SK-N-SH (cell line): ENCODE measurements at regions not wholly inside any gene's neighbourhood (a gene's known extent, or its start where the extent isn't known, plus 50 kb on each side); places are given as distances from the start of the nearest gene placed in this dataset.
"Not testable (repeated sequence)": the region's sequence is repeated elsewhere in the genome, so short reads cannot be mapped to it uniquely, and the experiment has no call there.

Source experiments
- CTCF ChIA-PET: fragments of 300-600, 350-600 bp; formaldehyde crosslinking; extraction: SDS; loops from one replicate; lab custom pipeline; 2021; lab: Yijun Ruan, JAX
- POLR2A ChIA-PET: fragments of 350-600 bp; sonication (Branson Sonifier 250); formaldehyde crosslinking; extraction: SDS; loops from one replicate; lab custom pipeline; 2020; ENCODE audit warnings: antibody characterized with exemption, inconsistent platforms; lab: Yijun Ruan, JAX
- DNase-seq: peaks from one replicate; pipeline ENCODE4 v3.0.0; 2012
- H2AFZ ChIP-seq: fragments of 200-600 bp; sonication (generic); 2 replicates; pipeline ENCODE4 v1.8.1; 2016; ENCODE audit warnings: antibody characterized with exemption, mild to moderate bottlenecking, low read depth
- H3F3A ChIP-seq: fragments of 200-600 bp; sonication (generic); replicated peaks from 2 replicates; pipeline ENCODE3; 2016; ENCODE audit warnings: antibody characterized with exemption, mild to moderate bottlenecking; ENCODE audit not compliant: insufficient read depth
- H3K27ac ChIP-seq, 2 experiments: fragments of 200-500 bp in 1 of 2; fragments of 200-600 bp in 1 of 2; sonication (Bioruptor generic) in 1 of 2; sonication (generic), shearing (Covaris generic) in 1 of 2; 2 replicates each; pipeline versions ENCODE4 v1.5.1 to v1.6.1; 2014 to 2016; ENCODE audit warnings: low read depth in 2 of 2, inconsistent platforms in 1 of 2, low read length in 1 of 2, mild to moderate bottlenecking in 1 of 2, mixed read lengths in 1 of 2
- H3K27me3 ChIP-seq: fragments of 200-600 bp; sonication (generic), shearing (Covaris generic); 2 replicates; pipeline ENCODE4 v1.6.1; 2016; ENCODE audit warnings: mixed run types; ENCODE audit not compliant: insufficient read depth
- H3K36me3 ChIP-seq, 2 experiments: fragments of 200-500 bp in 1 of 2; fragments of 200-600 bp in 1 of 2; sonication (Bioruptor generic) in 1 of 2; sonication (generic) in 1 of 2; replicated peaks in 1 of 2; 2 replicates each; pipeline versions ENCODE3 to v1.5.1; 2014 to 2016; ENCODE audit warnings: low read length in 1 of 2, mild to moderate bottlenecking in 1 of 2; ENCODE audit not compliant: insufficient read depth in 2 of 2, control insufficient read depth in 1 of 2
- H3K4me1 ChIP-seq, 2 experiments: fragments of 200-500 bp in 1 of 2; fragments of 200-600 bp in 1 of 2; sonication (Bioruptor generic) in 1 of 2; sonication (generic), shearing (Covaris generic) in 1 of 2; 2 replicates each; pipeline versions ENCODE4 v1.5.1 to v1.6.1; 2014 to 2016; ENCODE audit warnings: low read depth in 1 of 2, low read length in 1 of 2, mixed run types in 1 of 2; ENCODE audit not compliant: insufficient read depth in 2 of 2, control insufficient read depth in 1 of 2
- H3K4me2 ChIP-seq: fragments of 200-600 bp; sonication (generic), shearing (Covaris generic); 2 replicates; pipeline ENCODE4 v1.6.1; 2017; ENCODE audit warnings: mixed run types
- H3K4me3 ChIP-seq, 2 experiments: fragments of 200-500 bp in 1 of 2; fragments of 200-600 bp in 1 of 2; sonication (Bioruptor generic) in 1 of 2; sonication (generic), shearing (Covaris generic) in 1 of 2; 2 replicates each; pipeline versions ENCODE4 v1.5.1 to v1.8.1; 2014 to 2016; ENCODE audit warnings: low read depth in 2 of 2, inconsistent platforms in 1 of 2, low read length in 1 of 2, mild to moderate bottlenecking in 1 of 2, mixed read lengths in 1 of 2, moderate library complexity in 1 of 2
- H3K79me2 ChIP-seq: fragments of 200-600 bp; sonication (generic); 2 replicates; pipeline ENCODE4 v1.8.1; 2017; ENCODE audit warnings: mild to moderate bottlenecking; ENCODE audit not compliant: insufficient read depth
- H3K9ac ChIP-seq: fragments of 200-600 bp; sonication (generic); 2 replicates; pipeline ENCODE4 v1.6.1; 2017; ENCODE audit warnings: mixed run types
- H3K9me2 ChIP-seq: fragments of 200-600 bp; sonication (generic); 2 replicates; pipeline ENCODE4 v1.6.1; 2017; ENCODE audit warnings: mixed run types
- H3K9me3 ChIP-seq: fragments of 200-600 bp; sonication (generic); 2 replicates; pipeline ENCODE4 v1.6.1; 2017; ENCODE audit warnings: mixed run types, mild to moderate bottlenecking, moderate library complexity
- H4K20me1 ChIP-seq: fragments of 200-600 bp; sonication (generic); 2 replicates; pipeline ENCODE4 v1.6.1; 2017; ENCODE audit warnings: mild to moderate bottlenecking, mixed run types; ENCODE audit not compliant: insufficient read depth
- CHD2 ChIP-seq: fragments of 150-350 bp; IDR thresholded peaks from 2 replicates; pipeline ENCODE4 v1.6.1; 2018; ENCODE audit warnings: low read length; ENCODE audit not compliant: partially characterized antibody
- CTCF ChIP-seq: fragments of 200-600 bp; sonication (generic); IDR thresholded peaks from 2 replicates; pipeline ENCODE4 v1.6.1; 2017; ENCODE audit warnings: antibody characterized with exemption, mild to moderate bottlenecking, moderate library complexity
- FOSL2 ChIP-seq: IDR thresholded peaks from 2 replicates; pipeline ENCODE4 v1.4.0; 2012; ENCODE audit warnings: low read depth, mild to moderate bottlenecking, moderate library complexity, borderline replicate concordance
- FOXJ3 ChIP-seq: sonication (generic); formaldehyde crosslinking; IDR thresholded peaks from 2 replicates; pipeline ENCODE4 v1.5.1; 2020; ENCODE audit warnings: mild to moderate bottlenecking, missing genetic modification reagents
- FOXM1 ChIP-seq: IDR thresholded peaks from 2 replicates; pipeline ENCODE4 v1.4.0; 2012; ENCODE audit warnings: low read depth, mild to moderate bottlenecking
- GABPA ChIP-seq: IDR thresholded peaks from 2 replicates; pipeline ENCODE4 v1.4.0; 2012; ENCODE audit warnings: low read depth, mild to moderate bottlenecking
- MEF2A ChIP-seq: IDR thresholded peaks from 2 replicates; pipeline ENCODE4 v1.4.0; 2012; ENCODE audit warnings: low read depth, borderline replicate concordance
- MXI1 ChIP-seq: IDR thresholded peaks from 2 replicates; pipeline ENCODE4 v1.6.1; 2012; ENCODE audit warnings: mild to moderate bottlenecking, low read depth, low read length, improper control_type of control experiment
- NFIC ChIP-seq: IDR thresholded peaks from 2 replicates; pipeline ENCODE4 v1.4.0; 2012; ENCODE audit warnings: borderline replicate concordance
- NRF1 ChIP-seq: IDR thresholded peaks from 2 replicates; pipeline ENCODE4 v1.6.1; 2012; ENCODE audit warnings: low read depth, mild to moderate bottlenecking, low read length
- RFX5 ChIP-seq: IDR thresholded peaks from 2 replicates; pipeline ENCODE4 v1.6.1; 2012; ENCODE audit warnings: mild to moderate bottlenecking, improper control_type of control experiment, low read length
- SMC3 ChIP-seq: IDR thresholded peaks from 2 replicates; pipeline ENCODE4 v1.6.1; 2012; ENCODE audit warnings: low read depth, low read length, improper control_type of control experiment
- TAF1 ChIP-seq: IDR thresholded peaks from 2 replicates; pipeline ENCODE4 v1.6.1; 2012; ENCODE audit warnings: low read depth, mild to moderate bottlenecking, low read length, moderate library complexity, borderline replicate concordance
- TCF12 ChIP-seq: IDR thresholded peaks from 2 replicates; pipeline ENCODE4 v1.4.0; 2012
- YY1 ChIP-seq: IDR thresholded peaks from 2 replicates; pipeline ENCODE4 v1.4.0; 2012; ENCODE audit warnings: low read depth, mild to moderate bottlenecking
- ZBTB33 ChIP-seq: IDR thresholded peaks from 2 replicates; pipeline ENCODE4 v1.4.0; 2012; ENCODE audit warnings: low read depth, borderline replicate concordance
- WGBS: methylation state at CpG from one replicate; pipeline ENCODE4 v1.1.6; 2017; ENCODE audit warnings: low lambda C conversion rate; 5-methylcytosine and 5-hydroxymethylcytosine counted together

GRCh38 chr5:6072488-6072887, 305.9 kb downstream of the MED10 start:
- H2AFZ ChIP-seq, CTCF ChIA-PET, H3K4me3 ChIP-seq, H3K9me2 ChIP-seq, H3K4me2 ChIP-seq, H3K4me1 ChIP-seq, H3K9ac ChIP-seq, H3K9me3 ChIP-seq, H3K36me3 ChIP-seq, H3K79me2 ChIP-seq, H3K27me3 ChIP-seq, DNase-seq, H4K20me1 ChIP-seq, H3F3A ChIP-seq, H3K27ac ChIP-seq, POLR2A ChIA-PET: not testable (repeated sequence)
- 13% methylated on average over 4 of the region's 4 CpGs for whole genome bisulfite sequencing

GRCh38 chr5:6069496-6070185, 308.7 kb downstream of the MED10 start:
- H2AFZ ChIP-seq, result no peak overlapping the region
- no peaks in the 10 kb centered on the region for H4K20me1 ChIP-seq
- H3K4me2 ChIP-seq, result no peak overlapping the region
- DNase-seq, result no peak
- no peaks in the 10 kb centered on the region for H3K9me2 ChIP-seq
- WGBS, result 15% methylated on average over 4 of the region's 4 CpGs
- H3K79me2 ChIP-seq, result no peaks in the 10 kb centered on the region
- H3K9ac ChIP-seq, result no peak overlapping the region
- CTCF ChIA-PET, result interaction anchor here (0.9 to 1.8 kb wide), 2 partner anchors 26 to 573 kb away, joined by 3 to 4 read pairs; no protein-coding TSS in a partner anchor
- H3K9me3 ChIP-seq, result no peaks in the 10 kb centered on the region
- H3K27ac ChIP-seq, result no peak overlapping the region
- H3K27me3 ChIP-seq, result no peaks in the 10 kb centered on the region
- no peak for TF ChIP-seq GABPA
- TF ChIP-seq MXI1, result no peak
- TF ChIP-seq ZBTB33, result no peak
- no peak for TF ChIP-seq NFIC
- no peak for TF ChIP-seq FOSL2
- TF ChIP-seq RFX5, result no peak
- no peak for TF ChIP-seq SMC3
- TF ChIP-seq CHD2, result no peak
- TF ChIP-seq MEF2A, result no peak
- TF ChIP-seq CTCF, result no peak
- no peak for TF ChIP-seq YY1
- TF ChIP-seq NRF1, result no peak
- TF ChIP-seq FOXJ3, result no peak
- TF ChIP-seq FOXM1, result no peak
- TF ChIP-seq TAF1, result no peak
- TF ChIP-seq TCF12, result no peak
- no peak overlapping the region for H3K4me3 ChIP-seq
- H3K36me3 ChIP-seq, result no peaks in the 10 kb centered on the region
- peaks cover 0 to 2% of the 10 kb centered on the region in 2 experiments; a peak in 1 of 4 replicates for H3K4me1 ChIP-seq
- no peaks in the 10 kb centered on the region for H3F3A ChIP-seq
- POLR2A ChIA-PET, result no interaction called here
